ENCODE measurements at regions not wholly inside any gene's neighbourhood (a gene's known extent, or its start where the extent isn't known, plus 50 kb on each side); places are given as distances from the start of the nearest gene placed in this dataset.
"Not testable (repeated sequence)": the region's sequence is repeated elsewhere in the genome, so short reads cannot be mapped to it uniquely, and the experiment has no call there.

GRCh38 chr10:42227859-42228258 is 410.5 kb downstream of the ZNF33B start:
- ATAC-seq; DNase-seq (ENCODE audit: low spot score): not testable (repeated sequence)

DNA sequence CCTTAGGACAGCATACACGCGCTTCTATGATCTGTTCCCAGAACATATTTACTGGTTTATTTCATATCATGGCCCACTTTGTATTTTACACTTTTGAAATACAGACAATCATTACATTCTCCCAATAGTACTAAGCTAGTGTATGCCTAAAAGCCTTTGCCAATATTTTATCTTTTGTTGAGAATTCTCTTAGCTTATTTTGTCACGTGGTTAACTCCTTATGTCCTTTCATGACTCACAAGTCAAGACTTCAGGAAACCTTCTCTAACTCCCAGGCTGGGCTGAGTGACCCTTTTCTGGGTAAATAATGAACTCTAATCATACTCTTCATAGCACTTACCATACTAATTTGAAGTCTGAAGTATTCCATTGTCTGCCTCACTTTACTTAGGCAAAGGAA is 444.8 kb downstream of the ZNF33B start:
- not testable (repeated sequence) for ATAC-seq; DNase-seq (ENCODE audit: low spot score)

- not testable (repeated sequence) for DNase-seq (ENCODE audit: low spot score); ATAC-seq
These were observed 445.9 kb downstream of the ZNF33B start for GRCh38 chr10:42192450-42192849.

DNA sequence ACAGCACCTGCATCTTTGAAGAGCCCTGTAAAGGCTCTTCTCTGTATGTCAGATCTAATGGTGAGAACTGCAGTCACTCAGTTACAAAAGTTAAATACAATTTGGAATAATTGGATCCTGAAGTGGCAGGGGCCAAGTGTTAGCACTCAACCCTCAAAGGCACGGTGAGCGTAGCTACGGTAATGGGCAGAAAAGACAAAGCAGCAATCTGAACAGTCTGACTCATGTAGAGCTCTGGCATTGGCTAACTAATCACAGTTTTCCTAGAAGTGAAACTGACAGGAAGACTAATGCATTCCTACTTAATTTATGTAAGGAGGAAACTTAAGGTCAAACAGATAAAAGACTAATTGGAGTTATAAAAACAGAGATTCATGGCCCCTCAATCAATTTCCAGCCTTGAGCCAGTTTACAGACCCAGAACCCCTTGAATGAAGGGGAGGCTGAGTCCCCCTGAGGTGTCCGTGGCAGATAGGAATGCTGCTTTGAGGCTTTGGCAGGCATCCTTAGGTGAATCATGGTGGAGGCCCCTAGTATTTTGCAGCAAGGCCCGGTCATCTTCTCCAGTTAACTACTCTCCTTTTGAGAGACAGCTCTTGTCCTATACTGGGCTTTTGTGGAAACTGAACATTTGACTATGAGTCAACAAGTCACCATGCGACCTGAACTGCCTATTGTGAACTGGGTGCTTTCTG is 450.7 kb downstream of the ZNF33B start:
- not testable (repeated sequence) for DNase-seq (ENCODE audit: low spot score); ATAC-seq

- not testable (repeated sequence) for ATAC-seq; DNase-seq (ENCODE audit: low spot score)
These were observed 460.3 kb downstream of the ZNF33B start for GRCh38 chr10:42177793-42178689.

- ATAC-seq: no peak
- DNase-seq (ENCODE audit: low spot score): no peak
These were observed 461.1 kb downstream of the ZNF33B start for GRCh38 chr10:42177077-42177792.

GRCh38 chr10:42150428-42151061 is 487.8 kb downstream of the ZNF33B start:
- DNase-seq (ENCODE audit: low spot score): no peak
- ATAC-seq: no peak

DNA sequence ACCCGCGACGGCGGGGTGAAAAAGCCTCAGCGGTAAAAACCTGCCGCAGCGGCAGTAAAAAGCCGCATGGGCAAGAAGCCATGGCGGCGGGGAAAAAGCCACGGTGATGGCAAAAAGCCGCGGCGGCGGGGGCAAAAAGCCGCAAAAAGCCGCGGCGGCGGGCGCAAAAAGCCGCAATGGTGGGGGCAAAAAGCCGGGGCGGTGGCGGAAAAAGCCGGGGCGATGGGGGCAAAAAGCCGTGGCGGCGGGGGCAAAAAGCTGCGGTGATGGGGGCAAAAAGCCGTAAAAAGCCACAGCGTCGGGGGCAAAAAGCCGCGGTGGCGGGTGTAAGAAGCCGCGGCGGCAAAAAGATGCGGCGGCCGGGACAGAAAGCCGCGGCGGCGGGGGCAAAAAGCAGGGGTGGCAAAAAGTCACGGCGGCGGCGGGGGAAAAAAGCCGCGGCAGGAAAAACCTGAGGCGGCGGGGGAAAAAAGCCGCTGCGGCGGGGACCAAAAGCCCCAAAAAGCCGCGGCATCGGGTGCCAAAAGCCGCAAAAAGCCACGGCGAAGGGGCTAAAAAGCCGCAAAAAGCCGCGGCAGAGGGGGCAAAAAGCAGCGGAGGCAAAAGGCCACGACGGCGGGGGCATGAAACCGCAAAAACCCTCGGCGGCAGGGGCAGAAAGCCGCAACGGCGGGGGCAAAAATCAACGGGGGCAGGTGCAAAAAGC is 488.5 kb downstream of the ZNF33B start:
- ATAC-seq: no peak

GRCh38 chr10:42149027-42149700 is 489.2 kb downstream of the ZNF33B start:
- DNase-seq (ENCODE audit: low spot score): no peak
- ATAC-seq: no peak

More for the DNA sequence above, 488.5 kb downstream of the ZNF33B start:
- no peak for DNase-seq (ENCODE audit: low spot score)

DNA sequence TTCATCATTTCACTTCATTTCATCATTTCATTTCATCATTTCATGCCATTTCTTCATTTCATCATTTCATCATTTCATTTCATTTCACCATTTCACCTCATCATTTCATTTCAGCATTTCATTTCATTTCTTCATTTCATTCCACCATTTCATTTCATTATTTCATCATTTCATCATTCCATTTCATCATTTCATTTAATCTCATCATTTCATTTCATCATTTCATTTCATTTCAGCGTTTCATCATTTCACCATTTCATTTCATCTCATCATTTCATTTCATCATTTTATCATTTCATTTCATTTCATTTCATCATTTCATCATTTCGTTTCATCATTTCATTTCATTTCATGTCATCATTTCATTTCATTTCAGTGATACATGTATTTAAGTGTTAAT is 492.2 kb downstream of the ZNF33B start:
- ATAC-seq; DNase-seq (ENCODE audit: low spot score): not testable (repeated sequence)

- not testable (repeated sequence) for DNase-seq (ENCODE audit: low spot score); ATAC-seq
These were observed 500.3 kb downstream of the ZNF33B start for GRCh38 chr10:42138023-42138422.

- no peak for ATAC-seq
- DNase-seq (ENCODE audit: low spot score): no peak
These were observed 525.3 kb downstream of the ZNF33B start for GRCh38 chr10:42113158-42113450.

DNA sequence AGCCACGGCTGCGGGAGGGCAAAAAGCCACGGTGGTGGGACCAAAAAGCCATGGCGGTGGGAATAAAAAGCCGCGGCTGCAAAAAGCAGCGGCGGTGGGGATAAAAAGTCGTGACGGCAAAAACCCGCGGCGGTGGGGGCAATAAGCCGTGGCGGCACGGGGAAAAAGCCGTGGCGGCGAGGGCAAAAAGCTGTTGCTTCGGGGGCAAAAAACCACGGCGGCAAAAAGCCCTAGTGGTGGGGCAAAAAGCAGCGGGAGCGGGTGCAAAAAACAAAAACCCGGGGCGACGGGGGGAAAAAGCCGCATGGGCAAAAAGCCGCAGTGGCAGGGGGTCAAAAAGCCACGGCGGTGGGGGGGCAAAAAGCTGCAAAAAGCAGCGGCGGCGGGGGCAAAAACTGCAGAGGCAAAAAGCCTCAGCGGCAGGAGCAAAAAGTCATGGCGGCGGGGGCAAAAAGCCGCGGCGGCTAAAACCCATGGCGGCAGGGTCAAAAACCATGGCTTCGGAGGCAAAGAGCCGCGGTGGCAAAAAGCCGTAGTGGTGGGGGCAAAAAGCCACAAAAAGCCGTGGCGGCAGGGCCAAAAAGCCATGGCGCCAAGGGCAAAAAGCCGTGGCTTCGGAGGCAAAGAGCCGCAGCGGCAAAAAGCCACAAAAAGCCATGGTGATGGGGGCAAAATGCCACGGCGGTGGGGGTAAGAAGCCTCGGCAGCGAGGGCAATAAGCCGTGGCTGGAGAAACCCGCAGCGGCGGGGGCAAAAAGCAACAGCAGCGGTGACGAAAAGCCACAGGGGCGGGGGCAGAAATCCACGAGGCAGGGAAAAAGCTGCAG is 525.8 kb downstream of the ZNF33B start:
- DNase-seq (ENCODE audit: low spot score): no peak
- no peak for ATAC-seq

DNA sequence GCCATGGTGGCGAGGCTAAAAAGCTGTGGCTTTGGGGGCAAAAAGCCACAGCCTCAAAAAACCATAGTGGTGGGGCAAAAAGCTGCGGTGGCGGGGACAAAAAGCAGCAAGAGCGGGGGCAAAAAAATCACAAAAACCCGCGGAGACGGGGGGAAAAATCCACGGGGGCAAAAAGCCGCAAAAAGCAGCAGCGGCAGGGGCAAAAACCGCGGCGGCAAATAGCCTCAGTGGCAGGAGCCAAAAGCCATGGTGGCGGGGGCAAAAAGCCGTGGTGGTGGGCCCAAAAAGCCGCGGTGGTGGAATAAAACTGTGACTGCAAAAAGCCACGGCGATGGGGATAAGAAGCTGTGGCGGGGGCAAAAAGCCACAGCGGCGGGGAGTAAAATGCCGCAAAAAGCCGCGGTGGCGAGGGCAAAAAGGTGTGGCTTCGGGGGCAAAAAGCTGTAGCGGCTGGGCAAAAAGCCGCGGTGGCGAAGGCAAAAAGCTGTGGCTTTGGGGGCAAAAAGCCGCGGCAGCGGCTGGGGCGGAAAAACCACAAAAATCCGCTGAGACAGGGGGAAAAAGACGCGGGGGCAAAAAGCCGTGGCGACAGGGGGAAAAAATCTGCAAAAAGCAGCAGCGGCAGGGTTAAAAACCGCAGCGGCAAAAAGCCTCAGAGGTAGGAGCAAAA is 526.6 kb downstream of the ZNF33B start:
- ATAC-seq (no peak), DNase-seq (ENCODE audit: low spot score) (no peak)

DNA sequence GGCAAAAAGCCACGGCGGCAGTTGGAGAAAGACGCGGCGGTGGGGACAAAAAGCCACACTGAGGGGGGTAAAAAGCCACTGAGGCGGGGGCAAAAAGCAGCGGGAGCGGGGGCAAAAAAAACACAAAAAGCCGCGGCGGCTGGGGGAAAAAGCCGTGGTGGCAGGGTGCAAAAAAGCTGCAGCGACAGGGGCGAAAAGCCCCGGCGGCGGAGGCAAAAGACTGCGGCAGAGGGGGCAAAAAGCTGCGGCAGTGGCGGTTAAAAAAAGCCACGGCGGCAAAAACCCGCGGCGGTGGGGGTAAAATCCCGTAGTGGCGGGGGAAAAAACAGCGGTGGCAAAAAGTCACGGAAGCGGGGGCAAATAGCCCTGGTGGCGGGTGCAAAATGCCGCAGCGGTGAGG is 527.3 kb downstream of the ZNF33B start:
- no peak for DNase-seq (ENCODE audit: low spot score)
- no peak for ATAC-seq
